ENCODE measurements at regions not wholly inside any gene's neighbourhood (a gene's known extent, or its start where the extent isn't known, plus 50 kb on each side); places are given as distances from the start of the nearest gene placed in this dataset.

- no peak for DNase-seq (ENCODE audit: low read depth in 4 of 4, low spot score in 3 of 4)
Observed at GRCh38 chr2:12296915-12297314, 419.8 kb upstream of the TRIB2 start.

- no peak for DNase-seq (ENCODE audit: low read depth in 4 of 4, low spot score in 3 of 4)
Observed at GRCh38 chr2:12298352-12298751, 418.4 kb upstream of the TRIB2 start.

GRCh38 chr2:12299431-12299830 lies 417.3 kb upstream of the TRIB2 start:
- DNase-seq (ENCODE audit: low read depth in 4 of 4, low spot score in 3 of 4) = no peak

GRCh38 chr2:12300019-12300602 lies 416.6 kb upstream of the TRIB2 start:
- DNase-seq (ENCODE audit: low read depth in 4 of 4, low spot score in 3 of 4) = no peak

GRCh38 chr2:12300927-12301326 lies 415.8 kb upstream of the TRIB2 start:
- DNase-seq (ENCODE audit: low read depth in 4 of 4, low spot score in 3 of 4) = no peak

- DNase-seq (ENCODE audit: low read depth in 4 of 4, low spot score in 3 of 4) = no peak
Observed at GRCh38 chr2:12302140-12302539, 414.6 kb upstream of the TRIB2 start.

- DNase-seq (ENCODE audit: low read depth in 4 of 4, low spot score in 3 of 4) = no peak
Observed at GRCh38 chr2:12302691-12303090, 414.0 kb upstream of the TRIB2 start.

GRCh38 chr2:12303181-12304030 lies 413.3 kb upstream of the TRIB2 start:
- no peak for DNase-seq (ENCODE audit: low read depth in 4 of 4, low spot score in 3 of 4)

- no peak for DNase-seq (ENCODE audit: low read depth in 4 of 4, low spot score in 3 of 4)
Observed at GRCh38 chr2:12304564-12305171, 412.1 kb upstream of the TRIB2 start.

GRCh38 chr2:12305931-12306330 lies 410.8 kb upstream of the TRIB2 start:
- DNase-seq (ENCODE audit: low read depth in 4 of 4, low spot score in 3 of 4) = no peak

- no peak for DNase-seq (ENCODE audit: low read depth in 4 of 4, low spot score in 3 of 4)
Observed at GRCh38 chr2:12310399-12310798, 406.3 kb upstream of the TRIB2 start.

GRCh38 chr2:12313445-12314126 lies 403.1 kb upstream of the TRIB2 start:
- no peak for DNase-seq (ENCODE audit: low read depth in 4 of 4, low spot score in 3 of 4)

- DNase-seq (ENCODE audit: low read depth in 4 of 4, low spot score in 3 of 4) = no peak
Observed at GRCh38 chr2:12314127-12314760, 402.5 kb upstream of the TRIB2 start.

GRCh38 chr2:12315224-12315623 lies 401.5 kb upstream of the TRIB2 start:
- DNase-seq (ENCODE audit: low read depth in 4 of 4, low spot score in 3 of 4) = no peak

GRCh38 chr2:12316476-12316875 lies 400.3 kb upstream of the TRIB2 start:
- DNase-seq (ENCODE audit: low read depth in 4 of 4, low spot score in 3 of 4) = no peak

GRCh38 chr2:12317286-12317685 lies 399.4 kb upstream of the TRIB2 start:
- DNase-seq (ENCODE audit: low read depth in 4 of 4, low spot score in 3 of 4) = no peak

GRCh38 chr2:12317814-12318426 lies 398.8 kb upstream of the TRIB2 start:
- no peak for DNase-seq (ENCODE audit: low read depth in 4 of 4, low spot score in 3 of 4)

GRCh38 chr2:12318427-12319057 lies 398.2 kb upstream of the TRIB2 start:
- DNase-seq (ENCODE audit: low read depth in 4 of 4, low spot score in 3 of 4) = no peak

GRCh38 chr2:12320027-12320734 lies 396.6 kb upstream of the TRIB2 start:
- no peak for DNase-seq (ENCODE audit: low read depth in 4 of 4, low spot score in 3 of 4)

Measured in left renal pelvis (tissue), 4 donors.